HG02763 (cell line): ENCODE measurements at regions not wholly inside any gene's neighbourhood (a gene's known extent, or its start where the extent isn't known, plus 50 kb on each side); places are given as distances from the start of the nearest gene placed in this dataset.
A peak's percentile ranks its signal among the peaks of the same experiment; 100 is the strongest.
"Not testable (repeated sequence)": the region's sequence is repeated elsewhere in the genome, so short reads cannot be mapped to it uniquely, and the experiment has no call there.

ENCODE experiments used
- ATAC-seq: cut with Tn5 transposase; IDR thresholded peaks from one replicate; pipeline ENCODE4 v1.9.1; 2021; ENCODE audit warnings: mild to moderate bottlenecking, moderate library complexity; ENCODE audit not compliant: unreplicated experiment

GRCh38 chr5:98175474-98175873, 598.0 kb upstream of the RGMB start:
- ATAC-seq, result no peak

GRCh38 chr5:98179791-98180755, 593.4 kb upstream of the RGMB start:
- ATAC-seq, result no peak

- no peak for ATAC-seq
These were observed 587.3 kb upstream of the RGMB start for GRCh38 chr5:98186128-98186527.

GRCh38 chr5:98187945-98188344, 585.5 kb upstream of the RGMB start:
- ATAC-seq, result no peak

- not testable (repeated sequence) for ATAC-seq
These were observed 583.1 kb upstream of the RGMB start for GRCh38 chr5:98190344-98190743.

GRCh38 chr5:98193921-98194760, 579.3 kb upstream of the RGMB start:
- no peak for ATAC-seq

GRCh38 chr5:98200726-98201541, 572.5 kb upstream of the RGMB start:
- no peak for ATAC-seq

- ATAC-seq, result no peak
These were observed 568.7 kb upstream of the RGMB start for GRCh38 chr5:98204798-98205197.

GRCh38 chr5:98205691-98206461, 567.6 kb upstream of the RGMB start:
- ATAC-seq, result no peak

GRCh38 chr5:98206566-98206965, 566.9 kb upstream of the RGMB start:
- ATAC-seq, result no peak

- ATAC-seq, result no peak
These were observed 564.0 kb upstream of the RGMB start for GRCh38 chr5:98209418-98209817.

GRCh38 chr5:98214240-98215051, 559.0 kb upstream of the RGMB start:
- ATAC-seq, result no peak

- peak; percentile 70 for ATAC-seq
These were observed 556.3 kb upstream of the RGMB start for GRCh38 chr5:98217138-98217537.

- no peak for ATAC-seq
These were observed 554.6 kb upstream of the RGMB start for GRCh38 chr5:98218838-98219237.

- ATAC-seq, result no peak
These were observed 546.0 kb upstream of the RGMB start for GRCh38 chr5:98227489-98227888.

- no peak for ATAC-seq
These were observed 542.4 kb upstream of the RGMB start for GRCh38 chr5:98231089-98231488.

- ATAC-seq, result not testable (repeated sequence)
These were observed 535.7 kb upstream of the RGMB start for GRCh38 chr5:98237794-98238193.

GRCh38 chr5:98243972-98244371, 529.5 kb upstream of the RGMB start:
- no peak for ATAC-seq

- ATAC-seq, result no peak
These were observed 524.5 kb upstream of the RGMB start for GRCh38 chr5:98248949-98249348.
